Prostate gland (tissue), 2 donors: ENCODE measurements at regions not wholly inside any gene's neighbourhood (a gene's known extent, or its start where the extent isn't known, plus 50 kb on each side); places are given as distances from the start of the nearest gene placed in this dataset.

ENCODE experiments used
- DNase-seq: peaks from one replicate; pipeline ENCODE4 v3.0.0-alpha.2; 2019; ENCODE audit warnings: low spot score
- H3K27ac ChIP-seq, 2 donors: fragments of 200-600 bp; sonication (generic); 2 replicates each; pipeline ENCODE4 v1.5.1; 2017 to 2019
- H3K27me3 ChIP-seq: fragments of 200-600 bp; sonication (generic); replicated peaks from 2 replicates; pipeline ENCODE4 v1.5.1; 2019; ENCODE audit not compliant: insufficient read depth
- H3K36me3 ChIP-seq, 2 donors: fragments of 200-600 bp; sonication (generic); 1 replicate in 1 of 2; 2 replicates in 1 of 2; pipeline versions ENCODE4 v1.5.1 to v1.8.1; 2017 to 2019
- H3K4me1 ChIP-seq: fragments of 200-600 bp; sonication (generic); replicated peaks from 2 replicates; pipeline ENCODE4 v1.5.1; 2019
- H3K4me3 ChIP-seq, 2 donors: fragments of 200-600 bp; sonication (generic); 2 replicates each; pipeline ENCODE4 v1.5.1; 2017 to 2019
- H3K9me3 ChIP-seq: fragments of 200-600 bp; sonication (generic); 2 replicates; pipeline ENCODE4 v1.5.1; 2017
- POLR2A ChIP-seq: fragments of 450-650 bp; IDR thresholded peaks from one replicate; pipeline ENCODE4 v1.6.1; 2016; ENCODE audit warnings: antibody characterized with exemption, mild to moderate bottlenecking
- POLR2AphosphoS5 ChIP-seq: sonication (generic); formaldehyde crosslinking; IDR thresholded peaks from one replicate; pipeline ENCODE4 v1.6.1; 2017; ENCODE audit warnings: antibody characterized with exemption
- WGBS: methylation state at CpG from one replicate; pipeline ENCODE4 v1.1.5; 2018; 5-methylcytosine and 5-hydroxymethylcytosine counted together
- intact Hi-C: fragments of 100-400 bp; cut with DNase I; formaldehyde crosslinking; loops from one replicate; pipeline ENCODE4 v1.14.2; 2022
- TF ChIP-seq, protein P1 (sequence below), 4 experiments: fragments of 200-600 bp in 2 of 4; fragments of 450-650 bp in 2 of 4; sonication (generic) in 2 of 4; IDR thresholded peaks; 1 replicate in 3 of 4; 2 replicates in 1 of 4; pipeline ENCODE4 v1.5.1; 2016 to 2019; ENCODE audit warnings: antibody characterized with exemption in 4 of 4, mild to moderate bottlenecking in 2 of 4, moderate library complexity in 2 of 4

DNA sequence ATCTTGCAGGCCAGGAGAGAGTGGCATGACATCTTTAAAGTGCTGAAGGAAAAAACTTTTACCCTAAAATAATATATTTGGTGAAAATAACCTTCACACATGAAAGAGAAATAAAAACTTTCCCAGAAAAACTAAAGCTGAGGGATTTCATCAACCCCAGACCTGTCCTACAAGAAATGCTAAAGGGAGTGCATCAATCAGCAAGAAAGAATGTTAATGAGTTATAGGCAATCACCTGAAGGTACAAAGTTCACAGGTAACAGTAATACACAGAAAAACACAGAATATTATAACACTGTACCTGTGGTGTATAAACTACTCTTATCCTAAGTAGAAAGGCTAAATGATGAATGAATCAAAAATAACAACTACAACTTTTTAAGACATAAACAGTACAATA is 249.2 kb upstream of the PKN2 start:
- no peak for DNase-seq
- Histone ChIP-seq H3K4me1 (no peaks in the 10 kb centered on the region), H3K27me3 (no peaks in the 10 kb centered on the region), H3K27ac (no peak overlapping the region), H3K36me3 (no peaks in the 10 kb centered on the region), H3K4me3 (no peak overlapping the region), H3K9me3 (no peaks in the 10 kb centered on the region)
- intact Hi-C loops, result no loop called here
- no peak for TF ChIP-seq POLR2A
- TF ChIP-seq POLR2AphosphoS5, result no peak
- TF ChIP-seq, protein P1, sequence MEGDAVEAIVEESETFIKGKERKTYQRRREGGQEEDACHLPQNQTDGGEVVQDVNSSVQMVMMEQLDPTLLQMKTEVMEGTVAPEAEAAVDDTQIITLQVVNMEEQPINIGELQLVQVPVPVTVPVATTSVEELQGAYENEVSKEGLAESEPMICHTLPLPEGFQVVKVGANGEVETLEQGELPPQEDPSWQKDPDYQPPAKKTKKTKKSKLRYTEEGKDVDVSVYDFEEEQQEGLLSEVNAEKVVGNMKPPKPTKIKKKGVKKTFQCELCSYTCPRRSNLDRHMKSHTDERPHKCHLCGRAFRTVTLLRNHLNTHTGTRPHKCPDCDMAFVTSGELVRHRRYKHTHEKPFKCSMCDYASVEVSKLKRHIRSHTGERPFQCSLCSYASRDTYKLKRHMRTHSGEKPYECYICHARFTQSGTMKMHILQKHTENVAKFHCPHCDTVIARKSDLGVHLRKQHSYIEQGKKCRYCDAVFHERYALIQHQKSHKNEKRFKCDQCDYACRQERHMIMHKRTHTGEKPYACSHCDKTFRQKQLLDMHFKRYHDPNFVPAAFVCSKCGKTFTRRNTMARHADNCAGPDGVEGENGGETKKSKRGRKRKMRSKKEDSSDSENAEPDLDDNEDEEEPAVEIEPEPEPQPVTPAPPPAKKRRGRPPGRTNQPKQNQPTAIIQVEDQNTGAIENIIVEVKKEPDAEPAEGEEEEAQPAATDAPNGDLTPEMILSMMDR (IDR thresholded peaks at IDR 0.05), result no peak

DNA sequence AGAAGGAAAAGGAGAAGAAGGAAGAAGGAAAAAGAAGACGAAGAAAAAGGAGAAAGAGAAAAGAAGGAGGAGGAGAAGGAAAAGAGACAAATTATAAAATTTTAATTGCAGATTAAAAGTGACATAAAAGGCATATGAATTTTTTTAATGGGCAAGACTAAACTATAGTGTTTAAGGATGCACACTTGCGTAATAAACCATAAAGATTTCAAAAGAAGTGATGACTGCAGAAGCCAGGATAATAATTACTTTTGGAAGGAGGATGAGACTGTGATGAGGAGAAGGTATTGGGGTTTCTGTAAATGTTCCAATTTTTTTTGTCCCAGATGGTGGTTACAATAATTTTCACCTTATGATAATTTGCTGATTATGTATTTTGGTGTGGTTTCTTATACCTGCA is 243.1 kb upstream of the PKN2 start:
- DNase-seq, result no peak
- H3K36me3 ChIP-seq, result no peaks in the 10 kb centered on the region
- H3K4me1 ChIP-seq, result no peaks in the 10 kb centered on the region
- TF ChIP-seq POLR2AphosphoS5 (no peak), POLR2A (no peak)
- TF ChIP-seq, protein P1 (IDR thresholded peaks at IDR 0.05), result no peak
- no peak overlapping the region for H3K27ac ChIP-seq
- intact Hi-C loops, result no loop called here
- 77% methylated on average over 2 of the region's 2 CpGs for WGBS
- no peaks in the 10 kb centered on the region for H3K27me3 ChIP-seq
- H3K9me3 ChIP-seq, result no peaks in the 10 kb centered on the region
- no peak overlapping the region for H3K4me3 ChIP-seq

DNA sequence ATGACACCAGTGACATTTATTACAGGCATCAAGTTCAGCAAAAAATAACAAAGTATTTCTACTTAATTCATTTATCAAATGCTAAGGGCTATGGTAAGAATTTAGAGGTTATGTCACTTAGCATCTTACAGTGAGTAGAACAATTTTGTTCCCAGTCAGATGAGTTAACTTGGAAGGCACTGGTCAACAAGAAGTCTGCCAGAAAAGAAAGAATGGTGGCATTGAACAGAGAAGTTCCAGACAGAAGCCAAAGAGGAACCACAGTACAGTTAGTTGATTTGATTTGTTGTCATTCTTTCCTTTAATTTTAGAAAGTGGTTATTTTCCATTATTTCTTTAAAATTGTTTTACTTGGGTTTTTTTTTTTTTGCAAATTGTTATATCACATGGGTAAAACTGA is 232.2 kb upstream of the PKN2 start:
- Histone ChIP-seq H3K4me3 (no peak overlapping the region), H3K36me3 (no peaks in the 10 kb centered on the region), H3K27ac (no peak overlapping the region), H3K4me1 (no peaks in the 10 kb centered on the region), H3K9me3 (no peaks in the 10 kb centered on the region), H3K27me3 (no peaks in the 10 kb centered on the region)
- intact Hi-C loops, result no loop called here
- TF ChIP-seq, protein P1 (IDR thresholded peaks at IDR 0.05), result no peak
- TF ChIP-seq POLR2AphosphoS5 (no peak), POLR2A (no peak)
- no peak for DNase-seq

DNA sequence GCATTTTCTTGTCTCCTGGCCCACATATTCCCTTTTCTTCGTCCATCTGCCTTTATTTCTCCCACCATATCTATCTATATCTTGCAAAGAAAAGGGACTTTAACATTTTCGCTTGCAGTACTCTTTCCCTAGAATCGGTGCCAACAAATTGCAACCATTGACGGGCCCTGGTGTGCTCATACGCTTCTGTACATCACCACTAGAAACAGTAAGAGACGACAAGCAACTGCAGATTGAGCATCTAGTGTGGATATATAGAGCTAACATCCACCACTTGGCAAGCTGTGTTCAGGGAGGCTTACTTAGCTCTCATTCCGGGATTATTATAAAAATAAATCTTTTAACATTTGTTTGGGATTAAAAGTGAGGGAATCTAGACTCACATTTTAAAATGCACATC is 230.8 kb upstream of the PKN2 start:
- 92% methylated on average over 7 of the region's 7 CpGs for WGBS
- H3K27ac ChIP-seq, result no peak overlapping the region
- intact Hi-C loops, result no loop called here
- no peaks in the 10 kb centered on the region for H3K9me3 ChIP-seq
- H3K36me3 ChIP-seq, result no peaks in the 10 kb centered on the region
- H3K27me3 ChIP-seq, result no peaks in the 10 kb centered on the region
- DNase-seq, result no peak
- H3K4me3 ChIP-seq, result no peak overlapping the region
- no peak for TF ChIP-seq POLR2AphosphoS5
- no peak for TF ChIP-seq POLR2A
- TF ChIP-seq, protein P1 (IDR thresholded peaks at IDR 0.05), result no peak
- H3K4me1 ChIP-seq, result no peaks in the 10 kb centered on the region

DNA sequence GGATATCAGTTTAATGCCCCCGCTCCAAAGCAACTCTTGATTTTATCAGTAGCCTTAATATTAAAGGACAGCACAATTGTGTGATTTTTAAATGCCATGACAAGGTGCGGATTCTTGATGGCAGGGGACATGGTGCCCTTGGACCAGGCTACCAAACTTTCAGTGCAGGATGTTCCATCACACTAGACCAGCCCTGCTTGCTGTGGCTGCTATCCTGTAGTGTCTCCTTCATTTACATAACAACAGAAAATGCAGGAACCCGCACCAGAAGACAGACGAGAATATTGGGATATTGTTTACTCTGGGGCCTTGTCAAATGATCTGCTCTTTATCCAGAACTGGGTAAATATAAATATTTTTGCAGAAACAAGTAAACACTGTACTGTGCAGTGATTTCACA is 229.3 kb upstream of the PKN2 start:
- no peaks in the 10 kb centered on the region for H3K9me3 ChIP-seq
- H3K4me1 ChIP-seq, result no peaks in the 10 kb centered on the region
- H3K27me3 ChIP-seq, result no peaks in the 10 kb centered on the region
- WGBS, result 62% methylated on average over 4 of the region's 4 CpGs
- DNase-seq, result no peak
- H3K36me3 ChIP-seq, result no peaks in the 10 kb centered on the region
- no peak overlapping the region for H3K27ac ChIP-seq
- TF ChIP-seq POLR2AphosphoS5, result no peak
- TF ChIP-seq POLR2A, result no peak
- TF ChIP-seq, protein P1 (IDR thresholded peaks at IDR 0.05), result no peak
- H3K4me3 ChIP-seq, result no peak overlapping the region
- intact Hi-C loops, result no loop called here
